Thymus (tissue), 11 donors: ENCODE measurements at regions not wholly inside any gene's neighbourhood (a gene's known extent, or its start where the extent isn't known, plus 50 kb on each side); places are given as distances from the start of the nearest gene placed in this dataset.
A peak's percentile ranks its signal among the peaks of the same experiment; 100 is the strongest.

Experiments used
- DNase-seq, 9 donors: peaks; one replicate each; pipeline ENCODE4 v3.0.0-alpha.2; 2013; ENCODE audit warnings: low spot score in 9 of 9, low read depth in 6 of 9, missing footprints in 1 of 9
- H3K27ac ChIP-seq, 2 donors: one replicate each; pipeline ENCODE4 v1.5.1; 2013; ENCODE audit warnings: control low read depth in 1 of 2, low read depth in 1 of 2, low read length in 1 of 2, mild to moderate bottlenecking in 1 of 2, moderate library complexity in 1 of 2
- H3K27me3 ChIP-seq, 2 donors: one replicate each; pipeline ENCODE4 v1.5.1; 2013; ENCODE audit warnings: low read length in 1 of 2; ENCODE audit not compliant: control insufficient read depth in 2 of 2, insufficient read depth in 1 of 2
- H3K36me3 ChIP-seq, 2 donors: one replicate each; pipeline ENCODE4 v1.5.1; 2013; ENCODE audit warnings: low read length in 1 of 2, mild to moderate bottlenecking in 1 of 2, moderate library complexity in 1 of 2; ENCODE audit not compliant: control insufficient read depth in 2 of 2, insufficient read depth in 2 of 2
- H3K4me1 ChIP-seq, 2 donors: one replicate each; pipeline ENCODE4 v1.5.1; 2013; ENCODE audit warnings: low read length in 2 of 2; ENCODE audit not compliant: control insufficient read depth in 2 of 2, insufficient read depth in 2 of 2
- H3K4me3 ChIP-seq, 2 donors: one replicate each; pipeline ENCODE4 v1.5.1; 2013; ENCODE audit warnings: low read length in 2 of 2, control low read depth in 1 of 2, mild to moderate bottlenecking in 1 of 2
- H3K9me3 ChIP-seq, 2 donors: one replicate each; pipeline ENCODE4 v1.5.1; 2013; ENCODE audit warnings: low read length in 1 of 2, mild to moderate bottlenecking in 1 of 2; ENCODE audit not compliant: control insufficient read depth in 2 of 2, insufficient read depth in 1 of 2
- WGBS: extraction: QIAGEN DNeasy Blood & Tissue Kit; methylation state at CpG from one replicate; pipeline ENCODE4 v1.1.7; 2013; 5-methylcytosine and 5-hydroxymethylcytosine counted together
- donor health status: healthy.

DNA sequence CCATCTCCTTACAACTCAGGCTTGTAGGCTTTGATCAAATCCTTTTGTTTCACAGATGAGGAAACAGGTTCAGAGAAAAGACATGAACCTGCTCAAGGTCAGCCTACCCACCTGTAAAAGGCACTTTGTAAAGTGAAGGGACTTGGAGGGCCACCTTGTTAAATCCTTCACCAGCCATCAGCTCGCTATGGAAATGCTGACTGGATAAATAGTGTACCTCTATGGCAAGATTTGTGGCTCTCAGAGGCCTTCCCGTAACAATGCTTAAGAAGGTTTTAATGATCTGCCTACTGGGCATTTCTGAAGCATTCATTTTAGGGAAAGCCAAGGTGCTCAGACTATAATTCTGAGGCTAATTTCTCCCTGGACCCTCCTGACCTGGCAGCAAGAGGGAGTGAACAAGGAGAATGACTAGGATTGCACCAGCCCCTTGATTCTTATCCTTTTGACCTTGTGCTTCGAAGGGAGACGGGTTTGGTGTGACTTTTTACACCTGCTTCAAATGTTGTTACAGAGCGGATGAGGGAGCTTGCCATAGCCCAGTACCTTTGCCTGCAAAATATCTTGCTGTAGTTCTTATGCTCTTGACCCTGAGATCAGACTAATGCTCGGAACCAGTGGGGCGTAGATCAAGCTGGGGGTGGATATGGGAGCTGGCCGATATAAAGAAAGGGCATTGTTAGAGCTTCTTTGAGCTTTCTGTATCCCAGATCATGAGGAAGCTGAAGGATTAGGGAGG, 90.9 kb upstream of the CXCR4 start:
- Histone ChIP-seq H3K4me1 (peaks cover 47 to 50% of the 10 kb centered on the region in 2 donors), H3K27ac (no peak overlapping the region), H3K4me3 (no peak overlapping the region), H3K9me3 (peaks cover 0 to 13% of the 10 kb centered on the region in 2 donors), H3K27me3 (no peaks in the 10 kb centered on the region), H3K36me3 (no peaks in the 10 kb centered on the region)
- 98% methylated on average over 8 of the region's 8 CpGs for WGBS
- no peak for DNase-seq

DNA sequence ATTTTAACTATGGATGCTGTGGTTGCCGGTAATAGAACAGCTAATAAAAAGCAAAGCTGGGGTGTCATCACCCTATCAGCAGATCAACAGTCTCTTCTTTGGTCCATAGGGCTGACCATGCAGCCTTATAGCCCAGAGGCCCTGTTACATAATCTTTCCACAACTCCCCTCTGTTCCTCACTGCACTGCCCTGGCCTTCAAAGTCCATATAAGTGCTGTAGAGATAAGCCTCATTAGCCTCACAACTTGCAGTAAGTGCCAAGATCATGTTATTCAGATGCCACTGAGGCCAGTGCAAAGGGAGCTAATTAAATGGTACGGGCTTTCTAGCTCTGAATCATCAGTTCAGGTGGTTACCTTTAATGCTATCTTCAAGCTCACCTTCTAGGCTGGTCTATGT, 89.7 kb upstream of the CXCR4 start:
- no peaks in the 10 kb centered on the region for H3K27me3 ChIP-seq
- H3K36me3 ChIP-seq: no peaks in the 10 kb centered on the region
- peaks cover 0 to 11% of the 10 kb centered on the region in 2 donors for H3K9me3 ChIP-seq
- 69% methylated on average over 2 of the region's 2 CpGs for WGBS
- H3K4me3 ChIP-seq: no peak overlapping the region
- peak overlapping the region in 1 of 2 donors; percentile 65 for H3K27ac ChIP-seq
- H3K4me1 ChIP-seq: peaks cover 40 to 42% of the 10 kb centered on the region in 2 donors
- no peak for DNase-seq

DNA sequence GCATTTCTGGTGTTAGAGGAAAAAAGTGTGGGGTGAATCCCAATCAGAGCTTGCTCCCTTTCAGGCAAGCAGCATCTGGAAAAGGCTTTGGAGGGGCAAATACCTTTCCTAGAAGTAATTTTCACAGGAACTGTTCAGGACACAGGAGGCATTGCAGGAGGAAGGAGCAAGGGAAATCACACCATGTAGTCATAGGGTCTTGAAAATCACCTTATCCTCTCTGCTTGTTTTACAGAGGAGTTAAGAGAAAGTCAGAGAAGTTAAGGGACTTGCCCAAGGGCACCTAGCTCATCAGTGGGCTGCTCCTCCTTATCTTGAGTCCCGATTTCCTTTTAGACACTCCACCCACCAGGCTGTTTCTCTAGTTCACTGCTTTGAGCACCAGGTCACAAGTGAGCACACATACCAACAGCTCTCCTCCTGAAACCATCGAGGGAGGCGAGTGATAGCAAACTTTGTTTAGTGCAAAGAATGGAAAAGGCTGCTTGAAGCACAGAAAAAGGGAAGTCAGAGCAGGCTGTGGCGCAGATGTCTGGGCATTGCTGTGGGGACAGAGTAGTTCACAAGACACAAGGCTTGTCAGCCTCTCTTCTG, 89.2 kb upstream of the CXCR4 start:
- Histone ChIP-seq H3K27me3 (no peaks in the 10 kb centered on the region), H3K4me1 (peaks cover 35 to 37% of the 10 kb centered on the region in 2 donors)

DNA sequence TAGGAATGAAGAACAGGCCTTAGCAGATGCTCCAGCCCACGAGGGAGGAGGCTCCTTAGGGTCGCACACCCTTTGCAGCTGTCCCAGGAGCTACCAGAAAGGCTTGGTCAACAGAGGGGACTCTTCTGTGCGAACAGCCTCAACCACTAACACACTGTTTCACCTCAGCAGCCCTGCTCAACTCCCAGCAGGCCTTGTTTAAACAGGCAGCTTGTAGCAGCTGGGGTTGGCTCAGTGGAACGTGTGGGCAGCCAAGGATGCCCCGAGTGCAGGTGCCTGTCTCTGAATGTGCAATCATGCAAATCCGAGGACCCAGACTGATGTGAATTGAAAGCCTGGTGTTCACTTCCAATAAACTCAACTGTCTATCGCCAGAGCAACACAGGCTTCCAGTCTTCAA, 88.7 kb upstream of the CXCR4 start:
- peak in 4 of 9 donors; percentile 39 to 81 (median 55) for DNase-seq
- no peaks in the 10 kb centered on the region for H3K36me3 ChIP-seq
- H3K4me3 ChIP-seq: no peak overlapping the region
- no peaks in the 10 kb centered on the region for H3K27me3 ChIP-seq
- H3K27ac ChIP-seq: peak overlapping the region; percentile 46 to 65
- peaks cover 0 to 18% of the 10 kb centered on the region in 2 donors for H3K9me3 ChIP-seq
- H3K4me1 ChIP-seq: peaks cover 30 to 32% of the 10 kb centered on the region in 2 donors
- WGBS: 25% methylated on average over 7 of the region's 7 CpGs

More for the DNA sequence above, 89.2 kb upstream of the CXCR4 start:
- H3K4me3 ChIP-seq: no peak overlapping the region
- DNase-seq: peak in 2 of 9 donors; percentile 21 to 46
- H3K36me3 ChIP-seq: no peaks in the 10 kb centered on the region
- peak overlapping the region; percentile 43 to 65 for H3K27ac ChIP-seq
- 18% methylated on average over 4 of the region's 4 CpGs for WGBS
- H3K9me3 ChIP-seq: peaks cover 0 to 14% of the 10 kb centered on the region in 2 donors

GRCh38 chr2:136205615-136206014, 87.7 kb upstream of the CXCR4 start:
- Histone ChIP-seq H3K27ac (no peak overlapping the region), H3K36me3 (no peaks in the 10 kb centered on the region), H3K9me3 (peaks cover 0 to 18% of the 10 kb centered on the region in 2 donors), H3K4me3 (no peak overlapping the region), H3K4me1 (peaks cover 22 to 23% of the 10 kb centered on the region in 2 donors), H3K27me3 (no peaks in the 10 kb centered on the region)
- WGBS: 95% methylated on average over 3 of the region's 3 CpGs
- no peak for DNase-seq

DNA sequence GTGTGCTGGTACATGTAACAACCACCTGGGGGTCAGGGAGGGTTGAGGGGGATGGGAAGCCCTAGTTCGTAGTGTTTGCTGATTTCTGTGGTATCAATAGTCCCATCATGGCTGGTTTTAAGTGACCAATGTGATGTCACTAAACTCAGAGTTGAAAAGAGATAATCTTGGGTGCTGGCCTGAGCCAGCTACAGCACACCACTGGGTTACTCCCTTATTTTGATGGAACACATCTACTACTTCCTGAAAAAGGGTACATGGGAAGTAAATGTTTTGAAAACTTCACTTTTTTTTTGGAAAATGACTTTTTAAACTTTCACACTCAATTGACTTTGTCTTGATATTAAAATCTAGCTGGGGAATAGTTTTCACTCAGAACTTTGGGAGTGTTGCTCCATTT, 87.0 kb upstream of the CXCR4 start:
- Histone ChIP-seq H3K4me1 (peaks cover 21 to 22% of the 10 kb centered on the region in 2 donors), H3K27me3 (no peaks in the 10 kb centered on the region), H3K36me3 (no peaks in the 10 kb centered on the region), H3K4me3 (no peak overlapping the region), H3K27ac (peak overlapping the region in 1 of 2 donors; percentile 5), H3K9me3 (peaks cover 0 to 16% of the 10 kb centered on the region in 2 donors)
- 95% methylated on average over 1 of the region's 1 CpG for WGBS
- DNase-seq: no peak

- Histone ChIP-seq H3K27me3 (no peaks in the 10 kb centered on the region), H3K36me3 (no peaks in the 10 kb centered on the region), H3K9me3 (no peaks in the 10 kb centered on the region), H3K4me3 (no peak overlapping the region), H3K4me1 (no peaks in the 10 kb centered on the region), H3K27ac (no peak overlapping the region)
- DNase-seq: no peak
- 96% methylated on average over 1 of the region's 1 CpG for WGBS
Observed at GRCh38 chr2:136195226-136195625, 77.3 kb upstream of the CXCR4 start.

DNA sequence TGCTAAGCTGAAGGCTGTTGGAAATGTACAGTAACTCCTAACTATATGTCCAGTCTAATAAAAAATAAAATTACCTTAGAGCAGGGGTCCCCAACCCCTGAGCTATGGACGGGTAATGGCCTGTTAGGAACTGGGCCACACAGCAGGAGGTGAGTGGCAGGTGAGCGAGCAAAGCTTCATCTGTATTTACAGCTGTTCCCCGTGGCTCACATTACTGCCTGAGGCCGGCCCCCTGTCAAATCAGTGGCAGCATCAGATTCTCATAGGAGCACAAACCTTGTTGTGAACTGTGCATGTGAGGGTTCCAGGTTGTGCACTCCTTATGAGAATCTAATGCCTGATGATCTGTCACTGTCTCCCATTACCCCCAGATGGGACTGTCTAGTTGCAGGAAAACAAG, 73.1 kb upstream of the CXCR4 start:
- Histone ChIP-seq H3K9me3 (no peaks in the 10 kb centered on the region), H3K4me1 (no peaks in the 10 kb centered on the region), H3K27me3 (no peaks in the 10 kb centered on the region), H3K36me3 (no peaks in the 10 kb centered on the region), H3K27ac (no peak overlapping the region), H3K4me3 (no peak overlapping the region)
- 96% methylated on average over 4 of the region's 4 CpGs for WGBS
- DNase-seq: no peak

- no peak overlapping the region for H3K27ac ChIP-seq
- H3K27me3 ChIP-seq: no peaks in the 10 kb centered on the region
- no peak for DNase-seq
- no peaks in the 10 kb centered on the region for H3K9me3 ChIP-seq
- 96% methylated on average over 5 of the region's 5 CpGs for WGBS
- no peak overlapping the region for H3K4me3 ChIP-seq
- no peaks in the 10 kb centered on the region for H3K4me1 ChIP-seq
- H3K36me3 ChIP-seq: no peaks in the 10 kb centered on the region
Observed at GRCh38 chr2:136189221-136189782, 71.4 kb upstream of the CXCR4 start.
